ENCODE measurements at regions not wholly inside any gene's neighbourhood (a gene's known extent, or its start where the extent isn't known, plus 50 kb on each side); places are given as distances from the start of the nearest gene placed in this dataset.

- ATAC-seq (ENCODE audit: low read depth) (no peak), DNase-seq (ENCODE audit: low spot score) (no peak)
- H3K27me3 ChIP-seq (ENCODE audit: insufficient read depth, poor library complexity, severe bottlenecking), result peaks cover 4% of the 10 kb centered on the region
- H3K36me3 ChIP-seq (ENCODE audit: low read depth), result no peaks in the 10 kb centered on the region
- no peaks in the 10 kb centered on the region for H3K4me1 ChIP-seq (ENCODE audit: insufficient read depth, poor library complexity, severe bottlenecking)
- no peak for TF ChIP-seq CTCF (IDR thresholded peaks at IDR 0.05; ENCODE audit: poor library complexity, severe bottlenecking)
- no peaks in the 10 kb centered on the region for H3K9me3 ChIP-seq (ENCODE audit: severe bottlenecking)
- H3K4me3 ChIP-seq (ENCODE audit: severe bottlenecking), result no peak overlapping the region
- no peak overlapping the region for H3K27ac ChIP-seq (ENCODE audit: poor library complexity, severe bottlenecking)
Observed at GRCh38 chr10:3009341-3009740, 58.0 kb upstream of the PFKP start.

- Histone ChIP-seq H3K4me1 (ENCODE audit: insufficient read depth, poor library complexity, severe bottlenecking) (no peaks in the 10 kb centered on the region), H3K27me3 (ENCODE audit: insufficient read depth, poor library complexity, severe bottlenecking) (peaks cover 3% of the 10 kb centered on the region), H3K9me3 (ENCODE audit: severe bottlenecking) (no peaks in the 10 kb centered on the region), H3K4me3 (ENCODE audit: severe bottlenecking) (no peak overlapping the region), H3K27ac (ENCODE audit: poor library complexity, severe bottlenecking) (no peak overlapping the region), H3K36me3 (ENCODE audit: low read depth) (no peaks in the 10 kb centered on the region)
- no peak for TF ChIP-seq CTCF (IDR thresholded peaks at IDR 0.05; ENCODE audit: poor library complexity, severe bottlenecking)
- DNase-seq (ENCODE audit: low spot score) (no peak), ATAC-seq (ENCODE audit: low read depth) (no peak)
Observed at GRCh38 chr10:3008518-3009195, 58.7 kb upstream of the PFKP start.

GRCh38 chr10:3006607-3007006, 60.7 kb upstream of the PFKP start:
- no peak for TF ChIP-seq CTCF (IDR thresholded peaks at IDR 0.05; ENCODE audit: poor library complexity, severe bottlenecking)
- no peak for DNase-seq (ENCODE audit: low spot score)
- no peak overlapping the region for H3K4me3 ChIP-seq (ENCODE audit: severe bottlenecking)

GRCh38 chr10:3006093-3006492, 61.3 kb upstream of the PFKP start:
- H3K36me3 ChIP-seq (ENCODE audit: low read depth), result no peaks in the 10 kb centered on the region
- TF ChIP-seq CTCF (IDR thresholded peaks at IDR 0.05; ENCODE audit: poor library complexity, severe bottlenecking), result no peak
- no peaks in the 10 kb centered on the region for H3K9me3 ChIP-seq (ENCODE audit: severe bottlenecking)
- H3K4me3 ChIP-seq (ENCODE audit: severe bottlenecking), result no peak overlapping the region
- DNase-seq (ENCODE audit: low spot score), result no peak
- no peak for ATAC-seq (ENCODE audit: low read depth)
- no peaks in the 10 kb centered on the region for H3K4me1 ChIP-seq (ENCODE audit: insufficient read depth, poor library complexity, severe bottlenecking)
- no peak overlapping the region for H3K27ac ChIP-seq (ENCODE audit: poor library complexity, severe bottlenecking)
- H3K27me3 ChIP-seq (ENCODE audit: insufficient read depth, poor library complexity, severe bottlenecking), result peaks cover 3% of the 10 kb centered on the region

More at GRCh38 chr10:3006607-3007006, 60.7 kb upstream of the PFKP start:
- no peaks in the 10 kb centered on the region for H3K4me1 ChIP-seq (ENCODE audit: insufficient read depth, poor library complexity, severe bottlenecking)
- H3K27me3 ChIP-seq (ENCODE audit: insufficient read depth, poor library complexity, severe bottlenecking), result peaks cover 3% of the 10 kb centered on the region
- no peaks in the 10 kb centered on the region for H3K9me3 ChIP-seq (ENCODE audit: severe bottlenecking)
- no peak for ATAC-seq (ENCODE audit: low read depth)
- no peaks in the 10 kb centered on the region for H3K36me3 ChIP-seq (ENCODE audit: low read depth)
- H3K27ac ChIP-seq (ENCODE audit: poor library complexity, severe bottlenecking), result no peak overlapping the region

GRCh38 chr10:3002304-3002703, 65.0 kb upstream of the PFKP start:
- Histone ChIP-seq H3K36me3 (ENCODE audit: low read depth) (no peaks in the 10 kb centered on the region), H3K4me3 (ENCODE audit: severe bottlenecking) (no peak overlapping the region), H3K9me3 (ENCODE audit: severe bottlenecking) (no peaks in the 10 kb centered on the region), H3K4me1 (ENCODE audit: insufficient read depth, poor library complexity, severe bottlenecking) (no peaks in the 10 kb centered on the region), H3K27ac (ENCODE audit: poor library complexity, severe bottlenecking) (no peak overlapping the region), H3K27me3 (ENCODE audit: insufficient read depth, poor library complexity, severe bottlenecking) (no peaks in the 10 kb centered on the region)
- TF ChIP-seq CTCF (IDR thresholded peaks at IDR 0.05; ENCODE audit: poor library complexity, severe bottlenecking), result no peak
- DNase-seq (ENCODE audit: low spot score) (no peak), ATAC-seq (ENCODE audit: low read depth) (no peak)

Measured in RWPE2 (cell line).